ENCODE measurements at regions not wholly inside any gene's neighbourhood (a gene's known extent, or its start where the extent isn't known, plus 50 kb on each side); places are given as distances from the start of the nearest gene placed in this dataset.
"Not testable (repeated sequence)": the region's sequence is repeated elsewhere in the genome, so short reads cannot be mapped to it uniquely, and the experiment has no call there.

GRCh38 chr2:193153576-193153975, 958.8 kb upstream of the TMEFF2 start:
- ATAC-seq = no peak
- Histone ChIP-seq H3K27me3 (ENCODE audit: control insufficient read depth, insufficient read depth) (no peaks in the 10 kb centered on the region), H3K4me3 (ENCODE audit: low read length) (no peak overlapping the region), H3K4me1 (ENCODE audit: control insufficient read depth, insufficient read depth, low read length) (no peaks in the 10 kb centered on the region), H3K27ac (ENCODE audit: low read length) (no peak overlapping the region), H3K9me3 (ENCODE audit: control insufficient read depth, low read length) (no peaks in the 10 kb centered on the region)
- WGBS = 78% methylated on average over 2 of the region's 2 CpGs
- intact Hi-C loops (cut with DNase I) = no loop called here
- DNase-seq = no peak

- ATAC-seq; H3K4me3 ChIP-seq (ENCODE audit: low read length); H3K9me3 ChIP-seq (ENCODE audit: control insufficient read depth, low read length); H3K4me1 ChIP-seq (ENCODE audit: control insufficient read depth, insufficient read depth, low read length); DNase-seq; intact Hi-C loops (cut with DNase I); H3K27ac ChIP-seq (ENCODE audit: low read length); H3K27me3 ChIP-seq (ENCODE audit: control insufficient read depth, insufficient read depth): not testable (repeated sequence)
- 81% methylated on average over 5 of the region's 5 CpGs for WGBS
These were observed 947.7 kb upstream of the TMEFF2 start for GRCh38 chr2:193142467-193142866.

- H3K4me1 ChIP-seq (ENCODE audit: control insufficient read depth, insufficient read depth, low read length) = no peaks in the 10 kb centered on the region
- H3K27me3 ChIP-seq (ENCODE audit: control insufficient read depth, insufficient read depth) = no peaks in the 10 kb centered on the region
- ATAC-seq (no peak), DNase-seq (no peak)
- no peaks in the 10 kb centered on the region for H3K9me3 ChIP-seq (ENCODE audit: control insufficient read depth, low read length)
- no peak overlapping the region for H3K27ac ChIP-seq (ENCODE audit: low read length)
- H3K4me3 ChIP-seq (ENCODE audit: low read length) = no peak overlapping the region
- intact Hi-C loops (cut with DNase I) = no loop called here
These were observed 947.3 kb upstream of the TMEFF2 start for GRCh38 chr2:193141998-193142397.

- DNase-seq; H3K27me3 ChIP-seq (ENCODE audit: control insufficient read depth, insufficient read depth); H3K4me3 ChIP-seq (ENCODE audit: low read length); ATAC-seq; H3K27ac ChIP-seq (ENCODE audit: low read length); intact Hi-C loops (cut with DNase I); H3K9me3 ChIP-seq (ENCODE audit: control insufficient read depth, low read length); H3K4me1 ChIP-seq (ENCODE audit: control insufficient read depth, insufficient read depth, low read length): not testable (repeated sequence)
- WGBS = 98% methylated on average over 1 of the region's 1 CpG
These were observed 946.2 kb upstream of the TMEFF2 start for GRCh38 chr2:193140895-193141294.

- Histone ChIP-seq H3K4me1 (ENCODE audit: control insufficient read depth, insufficient read depth, low read length) (no peaks in the 10 kb centered on the region), H3K27me3 (ENCODE audit: control insufficient read depth, insufficient read depth) (no peaks in the 10 kb centered on the region), H3K27ac (ENCODE audit: low read length) (no peak overlapping the region), H3K9me3 (ENCODE audit: control insufficient read depth, low read length) (no peaks in the 10 kb centered on the region), H3K4me3 (ENCODE audit: low read length) (no peak overlapping the region)
- DNase-seq (no peak), ATAC-seq (no peak)
- intact Hi-C loops (cut with DNase I) = no loop called here
These were observed 930.1 kb upstream of the TMEFF2 start for GRCh38 chr2:193124815-193125214.

- no peak for DNase-seq
- Histone ChIP-seq H3K27ac (ENCODE audit: low read length) (no peak overlapping the region), H3K9me3 (ENCODE audit: control insufficient read depth, low read length) (no peaks in the 10 kb centered on the region), H3K27me3 (ENCODE audit: control insufficient read depth, insufficient read depth) (no peaks in the 10 kb centered on the region), H3K4me1 (ENCODE audit: control insufficient read depth, insufficient read depth, low read length) (no peaks in the 10 kb centered on the region), H3K4me3 (ENCODE audit: low read length) (no peak overlapping the region)
- intact Hi-C loops (cut with DNase I) = no loop called here
- 78% methylated on average over 1 of the region's 1 CpG for WGBS
- no peak for ATAC-seq
These were observed 920.1 kb upstream of the TMEFF2 start for GRCh38 chr2:193114827-193115226.

- no peaks in the 10 kb centered on the region for H3K9me3 ChIP-seq (ENCODE audit: control insufficient read depth, low read length)
- intact Hi-C loops (cut with DNase I) = no loop called here
- no peak overlapping the region for H3K27ac ChIP-seq (ENCODE audit: low read length)
- no peak overlapping the region for H3K4me3 ChIP-seq (ENCODE audit: low read length)
- DNase-seq = no peak
- no peak for ATAC-seq
- no peaks in the 10 kb centered on the region for H3K27me3 ChIP-seq (ENCODE audit: control insufficient read depth, insufficient read depth)
- H3K4me1 ChIP-seq (ENCODE audit: control insufficient read depth, insufficient read depth, low read length) = no peaks in the 10 kb centered on the region
- 82% methylated on average over 1 of the region's 1 CpG for WGBS
These were observed 918.3 kb upstream of the TMEFF2 start for GRCh38 chr2:193112986-193113385.

GRCh38 chr2:193103064-193103463, 908.3 kb upstream of the TMEFF2 start:
- 71% methylated on average over 1 of the region's 1 CpG for WGBS
- no peaks in the 10 kb centered on the region for H3K9me3 ChIP-seq (ENCODE audit: control insufficient read depth, low read length)

GRCh38 chr2:193101591-193101990, 906.9 kb upstream of the TMEFF2 start:
- Histone ChIP-seq H3K27me3 (ENCODE audit: control insufficient read depth, insufficient read depth) (no peaks in the 10 kb centered on the region), H3K4me3 (ENCODE audit: low read length) (no peak overlapping the region), H3K4me1 (ENCODE audit: control insufficient read depth, insufficient read depth, low read length) (no peaks in the 10 kb centered on the region), H3K9me3 (ENCODE audit: control insufficient read depth, low read length) (no peaks in the 10 kb centered on the region), H3K27ac (ENCODE audit: low read length) (no peak overlapping the region)
- WGBS = 91% methylated on average over 5 of the region's 5 CpGs
- ATAC-seq (no peak), DNase-seq (peak in 2 of 3 donors; percentile 12 to 14)
- intact Hi-C loops (cut with DNase I) = no loop called here

More at GRCh38 chr2:193103064-193103463, 908.3 kb upstream of the TMEFF2 start:
- ATAC-seq (no peak), DNase-seq (no peak)
- Histone ChIP-seq H3K4me3 (ENCODE audit: low read length) (no peak overlapping the region), H3K27me3 (ENCODE audit: control insufficient read depth, insufficient read depth) (no peaks in the 10 kb centered on the region), H3K27ac (ENCODE audit: low read length) (no peak overlapping the region), H3K4me1 (ENCODE audit: control insufficient read depth, insufficient read depth, low read length) (no peaks in the 10 kb centered on the region)
- intact Hi-C loops (cut with DNase I) = no loop called here

- Histone ChIP-seq H3K4me3 (ENCODE audit: low read length) (no peak overlapping the region), H3K27me3 (ENCODE audit: control insufficient read depth, insufficient read depth) (no peaks in the 10 kb centered on the region), H3K27ac (ENCODE audit: low read length) (no peak overlapping the region), H3K9me3 (ENCODE audit: control insufficient read depth, low read length) (no peaks in the 10 kb centered on the region), H3K4me1 (ENCODE audit: control insufficient read depth, insufficient read depth, low read length) (no peaks in the 10 kb centered on the region)
- intact Hi-C loops (cut with DNase I) = no loop called here
- DNase-seq (no peak), ATAC-seq (no peak)
- WGBS = 49% methylated on average over 1 of the region's 1 CpG
These were observed 893.3 kb upstream of the TMEFF2 start for GRCh38 chr2:193088026-193088425.

- Histone ChIP-seq H3K27ac (ENCODE audit: low read length) (no peak overlapping the region), H3K4me1 (ENCODE audit: control insufficient read depth, insufficient read depth, low read length) (no peaks in the 10 kb centered on the region), H3K27me3 (ENCODE audit: control insufficient read depth, insufficient read depth) (no peaks in the 10 kb centered on the region), H3K9me3 (ENCODE audit: control insufficient read depth, low read length) (no peaks in the 10 kb centered on the region), H3K4me3 (ENCODE audit: low read length) (no peak overlapping the region)
- no peak for ATAC-seq
- intact Hi-C loops (cut with DNase I) = no loop called here
- no peak for DNase-seq
These were observed 882.3 kb upstream of the TMEFF2 start for GRCh38 chr2:193076995-193077394.

GRCh38 chr2:193074933-193075332, 880.2 kb upstream of the TMEFF2 start:
- no peaks in the 10 kb centered on the region for H3K9me3 ChIP-seq (ENCODE audit: control insufficient read depth, low read length)
- no peak for ATAC-seq
- DNase-seq = no peak
- H3K4me1 ChIP-seq (ENCODE audit: control insufficient read depth, insufficient read depth, low read length) = no peaks in the 10 kb centered on the region
- no peak overlapping the region for H3K27ac ChIP-seq (ENCODE audit: low read length)
- intact Hi-C loops (cut with DNase I) = no loop called here
- H3K4me3 ChIP-seq (ENCODE audit: low read length) = no peak overlapping the region
- whole genome bisulfite sequencing = 80% methylated on average over 2 of the region's 2 CpGs
- H3K27me3 ChIP-seq (ENCODE audit: control insufficient read depth, insufficient read depth) = no peaks in the 10 kb centered on the region
